ENCODE measurements at regions not wholly inside any gene's neighbourhood (a gene's known extent, or its start where the extent isn't known, plus 50 kb on each side); places are given as distances from the start of the nearest gene placed in this dataset.
A peak's percentile ranks its signal among the peaks of the same experiment; 100 is the strongest.

- POLR2A ChIA-PET: interaction anchor here (1.2 to 1.9 kb wide), 2 partner anchors 30 to 56 kb away, joined by 3 to 9 read pairs; partner anchors contain the start of gene PIAS1
- TF ChIP-seq EGR2 (tag by site-specific recombination; IDR thresholded peaks at IDR 0.05; ENCODE audit: low read depth): no peak
- TF ChIP-seq ZNF114 (tag by site-specific recombination; IDR thresholded peaks at IDR 0.05): no peak
- peak; percentile 15; the same call in 1 of the 2 replicates for TF ChIP-seq ZNF398 (tag by site-specific recombination; IDR thresholded peaks at IDR 0.05)
- no peak for TF ChIP-seq ZNF561 (tag by site-specific recombination; IDR thresholded peaks at IDR 0.05; ENCODE audit: borderline replicate concordance)
- TF ChIP-seq ZNF16 (tag by site-specific recombination; IDR thresholded peaks at IDR 0.05; ENCODE audit: low read depth): no peak
- no peak for TF ChIP-seq PRDM4 (tag by site-specific recombination; IDR thresholded peaks at IDR 0.05)
- peak; percentile 74 for TF ChIP-seq ZXDB (tag by site-specific recombination; IDR thresholded peaks at IDR 0.05)
- TF ChIP-seq ZNF473 (tag by site-specific recombination; IDR thresholded peaks at IDR 0.05): no peak
- TF ChIP-seq PRDM10 (tag by site-specific recombination; IDR thresholded peaks at IDR 0.05): peak; percentile 17; the same call in 1 of the 2 replicates
- TF ChIP-seq ZNF645 (tag by site-specific recombination; IDR thresholded peaks at IDR 0.05): no peak
- no peak for TF ChIP-seq ZBTB6 (tag by site-specific recombination; IDR thresholded peaks at IDR 0.05)
- 0 out of 2 replicates have a peak, but pooled peaks have one; percentile 49 for TF ChIP-seq ZNF549 (tag by site-specific recombination; IDR thresholded peaks at IDR 0.05)
- no peak for TF ChIP-seq ZNF302 (tag by site-specific recombination; IDR thresholded peaks at IDR 0.05; ENCODE audit: low read depth)
- TF ChIP-seq SCRT2 (tag by site-specific recombination; IDR thresholded peaks at IDR 0.05): no peak
- no peak for TF ChIP-seq ELK4 (IDR thresholded peaks at IDR 0.05; ENCODE audit: borderline replicate concordance, low read depth, low read length)
- TF ChIP-seq ZNF174 (tag by site-specific recombination; IDR thresholded peaks at IDR 0.05): no peak
- peak; percentile 58 for TF ChIP-seq ZFP69B (tag by site-specific recombination; IDR thresholded peaks at IDR 0.05)
- no peak for TF ChIP-seq YY1 (tag by site-specific recombination; IDR thresholded peaks at IDR 0.05)
- TF ChIP-seq ZNF629 (tag by site-specific recombination; IDR thresholded peaks at IDR 0.05): peak; percentile 50
- 0 out of 2 replicates have a peak, but pooled peaks have one; percentile 51 for TF ChIP-seq ZNF18 (tag by site-specific recombination; IDR thresholded peaks at IDR 0.05)
- peak; percentile 61 for TF ChIP-seq OSR2 (tag by site-specific recombination; IDR thresholded peaks at IDR 0.05)
- TF ChIP-seq ZBTB17 (tag by site-specific recombination; IDR thresholded peaks at IDR 0.05): peak; percentile 71
- no peak for TF ChIP-seq SP7 (tag by site-specific recombination; IDR thresholded peaks at IDR 0.05)
Measured at GRCh38 chr15:67998599-67999133, 55.4 kb upstream of the PIAS1 start.

More at GRCh38 chr15:67998599-67999133, 55.4 kb upstream of the PIAS1 start:
- no peaks in the 10 kb centered on the region for H3K36me3 ChIP-seq (ENCODE audit: control insufficient read depth in 2 of 2, insufficient read depth in 1 of 2, low read length in 2 of 2)
- peaks cover 12% of the 10 kb centered on the region for H3K4me1 ChIP-seq (ENCODE audit: control insufficient read depth, insufficient read depth, low read length)
- no peak overlapping the region for H3K4me3 ChIP-seq (ENCODE audit: low read depth, low read length)
- no peak overlapping the region for H3K27ac ChIP-seq (ENCODE audit: extremely low read depth, low read depth, low read length)
- CTCF ChIA-PET: interaction anchor here (0.6 to 1.1 kb wide), 5 partner anchors 10 to 729 kb away, joined by 3 to 5 read pairs (median 3); partner anchors contain the start of gene PIAS1
- no peaks in the 10 kb centered on the region for H3K9me3 ChIP-seq (ENCODE audit: control insufficient read depth, insufficient read depth, low read depth, low read length)

Data from HEK293 (cell line).